GM10266 (cell line): ENCODE measurements at regions not wholly inside any gene's neighbourhood (a gene's known extent, or its start where the extent isn't known, plus 50 kb on each side); places are given as distances from the start of the nearest gene placed in this dataset.

Experiments used
- DNase-seq: peaks from one replicate; pipeline ENCODE4 v3.0.0; 2012; ENCODE audit errors: extremely low spot score
- TF ChIP-seq, protein P1 (sequence below): IDR thresholded peaks from 2 replicates; pipeline ENCODE4 v1.5.1; 2012; ENCODE audit warnings: mild to moderate bottlenecking, low read depth; ENCODE audit not compliant: control insufficient read depth, insufficient read depth; ENCODE audit errors: missing control alignments

- DNase-seq, result no peak
Observed at GRCh38 chr4:129899849-129900248, 803.9 kb downstream of the C4orf33 start.

GRCh38 chr4:129900430-129900953, 804.5 kb downstream of the C4orf33 start:
- TF ChIP-seq, protein P1, sequence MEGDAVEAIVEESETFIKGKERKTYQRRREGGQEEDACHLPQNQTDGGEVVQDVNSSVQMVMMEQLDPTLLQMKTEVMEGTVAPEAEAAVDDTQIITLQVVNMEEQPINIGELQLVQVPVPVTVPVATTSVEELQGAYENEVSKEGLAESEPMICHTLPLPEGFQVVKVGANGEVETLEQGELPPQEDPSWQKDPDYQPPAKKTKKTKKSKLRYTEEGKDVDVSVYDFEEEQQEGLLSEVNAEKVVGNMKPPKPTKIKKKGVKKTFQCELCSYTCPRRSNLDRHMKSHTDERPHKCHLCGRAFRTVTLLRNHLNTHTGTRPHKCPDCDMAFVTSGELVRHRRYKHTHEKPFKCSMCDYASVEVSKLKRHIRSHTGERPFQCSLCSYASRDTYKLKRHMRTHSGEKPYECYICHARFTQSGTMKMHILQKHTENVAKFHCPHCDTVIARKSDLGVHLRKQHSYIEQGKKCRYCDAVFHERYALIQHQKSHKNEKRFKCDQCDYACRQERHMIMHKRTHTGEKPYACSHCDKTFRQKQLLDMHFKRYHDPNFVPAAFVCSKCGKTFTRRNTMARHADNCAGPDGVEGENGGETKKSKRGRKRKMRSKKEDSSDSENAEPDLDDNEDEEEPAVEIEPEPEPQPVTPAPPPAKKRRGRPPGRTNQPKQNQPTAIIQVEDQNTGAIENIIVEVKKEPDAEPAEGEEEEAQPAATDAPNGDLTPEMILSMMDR, result no peak
- DNase-seq, result no peak

More at GRCh38 chr4:129899849-129900248, 803.9 kb downstream of the C4orf33 start:
- TF ChIP-seq, protein P1, result no peak

- no peak for DNase-seq
- TF ChIP-seq, protein P1, result no peak
Observed at GRCh38 chr4:129901205-129901604, 805.3 kb downstream of the C4orf33 start.

DNA sequence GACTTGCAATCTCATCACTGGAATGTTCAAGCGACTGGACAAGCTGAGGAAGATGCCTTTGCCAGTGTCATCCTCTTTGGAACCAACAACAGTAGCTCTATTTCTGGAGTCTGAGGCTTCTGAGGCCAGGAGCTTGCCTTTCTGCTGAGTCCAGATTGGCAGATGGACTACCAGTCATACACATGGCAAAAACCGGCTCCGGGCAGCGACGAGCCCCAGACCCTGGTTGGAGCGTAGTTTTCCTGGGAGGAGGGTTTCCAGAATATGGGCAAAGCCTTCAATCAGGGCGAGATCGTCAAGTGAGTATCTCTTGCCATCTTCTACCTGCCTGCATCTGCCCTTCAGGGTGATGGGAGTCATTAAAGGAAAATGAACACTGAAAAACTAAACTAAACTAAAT, 807.9 kb downstream of the C4orf33 start:
- TF ChIP-seq, protein P1, result no peak
- DNase-seq, result no peak

DNA sequence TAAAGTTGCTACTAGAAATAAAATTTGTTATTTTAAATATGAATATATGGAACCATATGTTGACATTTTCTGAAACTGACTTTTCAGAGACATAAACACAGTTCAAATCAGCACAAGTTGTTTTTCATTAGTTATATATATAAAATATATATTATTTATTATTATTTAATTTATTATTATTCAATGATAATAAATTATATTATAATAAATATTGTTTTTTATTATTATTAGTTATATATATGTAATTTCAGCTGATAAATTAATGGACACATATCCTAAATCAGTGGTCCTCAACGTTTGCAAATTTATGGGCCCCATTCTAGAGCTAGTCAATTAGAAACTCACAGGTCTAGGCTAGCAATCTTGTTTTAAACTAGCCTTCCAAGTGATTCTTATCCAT, 809.3 kb downstream of the C4orf33 start:
- no peak for DNase-seq
- TF ChIP-seq, protein P1, result no peak

- TF ChIP-seq, protein P1, result no peak
- DNase-seq, result no peak
Observed at GRCh38 chr4:129908117-129908516, 812.2 kb downstream of the C4orf33 start.

DNA sequence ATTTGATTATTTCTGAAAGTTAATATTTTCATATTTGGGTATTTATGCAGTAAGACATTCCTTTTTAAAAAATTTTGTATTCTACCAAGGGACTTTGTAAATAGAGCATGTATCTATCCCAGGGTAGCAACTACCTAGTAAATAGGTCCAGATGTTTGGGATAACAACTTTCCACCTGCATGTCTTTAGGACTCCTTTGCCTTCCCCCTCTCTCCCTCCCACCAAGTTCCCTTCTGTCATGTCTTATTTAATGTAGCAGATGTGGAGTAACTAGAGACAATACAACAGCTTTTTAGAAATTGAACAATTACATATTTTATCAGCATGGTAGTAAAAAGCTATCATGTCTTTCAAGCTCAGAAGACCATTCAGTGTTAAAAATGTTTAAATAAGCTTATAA, 821.0 kb downstream of the C4orf33 start:
- DNase-seq, result no peak
- TF ChIP-seq, protein P1, result no peak
